Nephron progenitor cell (in vitro differentiated cells): ENCODE measurements at regions not wholly inside any gene's neighbourhood (a gene's known extent, or its start where the extent isn't known, plus 50 kb on each side); places are given as distances from the start of the nearest gene placed in this dataset.

ENCODE experiments used
- DNase-seq: peaks from one replicate; pipeline ENCODE4 v3.0.0; 2021
- H3K27ac Mint-ChIP-seq: 2 replicates; pipeline ENCODE4 v1.8.0; 2021; ENCODE audit warnings: mild to moderate bottlenecking, moderate library complexity, mixed read lengths
- H3K27me3 Mint-ChIP-seq: 2 replicates; pipeline ENCODE4 v1.8.0; 2021; ENCODE audit warnings: mild to moderate bottlenecking, low read depth, mixed read lengths; ENCODE audit not compliant: poor library complexity
- H3K36me3 Mint-ChIP-seq: 2 replicates; pipeline ENCODE4 v1.8.0; 2021; ENCODE audit warnings: low read depth, mixed read lengths
- H3K4me1 Mint-ChIP-seq: 2 replicates; pipeline ENCODE4 v1.8.0; 2021; ENCODE audit warnings: mixed read lengths
- H3K4me3 Mint-ChIP-seq: 2 replicates; pipeline ENCODE4 v1.8.0; 2021; ENCODE audit warnings: mild to moderate bottlenecking, moderate library complexity, mixed read lengths
- H3K9me3 Mint-ChIP-seq: 2 replicates; pipeline ENCODE4 v1.8.0; 2021; ENCODE audit warnings: mild to moderate bottlenecking, moderate library complexity, mixed read lengths
- CTCF ChIP-seq: fragments of 200-600 bp; sonication (generic); IDR thresholded peaks from 2 replicates; pipeline ENCODE4 v1.5.0; 2021; ENCODE audit warnings: antibody characterized with exemption

GRCh38 chr4:165627548-165627947, 245.5 kb upstream of the TLL1 start:
- no peak for TF ChIP-seq CTCF
- DNase-seq = no peak
- Mint-ChIP-seq H3K4me3 (no peak overlapping the region), H3K27me3 (peaks cover 2% of the 10 kb centered on the region), H3K9me3 (no peaks in the 10 kb centered on the region), H3K4me1 (no peaks in the 10 kb centered on the region), H3K36me3 (no peaks in the 10 kb centered on the region), H3K27ac (no peak overlapping the region)

- H3K27me3 Mint-ChIP-seq = no peaks in the 10 kb centered on the region
- H3K9me3 Mint-ChIP-seq = no peaks in the 10 kb centered on the region
- no peaks in the 10 kb centered on the region for H3K4me1 Mint-ChIP-seq
- TF ChIP-seq CTCF = no peak
- no peak overlapping the region for H3K27ac Mint-ChIP-seq
- no peak overlapping the region for H3K4me3 Mint-ChIP-seq
- no peaks in the 10 kb centered on the region for H3K36me3 Mint-ChIP-seq
- no peak for DNase-seq
Measured at GRCh38 chr4:165628572-165628971, 244.5 kb upstream of the TLL1 start.

- H3K36me3 Mint-ChIP-seq = no peaks in the 10 kb centered on the region
- H3K4me3 Mint-ChIP-seq = no peak overlapping the region
- H3K4me1 Mint-ChIP-seq = no peaks in the 10 kb centered on the region
- no peak overlapping the region for H3K27ac Mint-ChIP-seq
- no peak for TF ChIP-seq CTCF
- H3K9me3 Mint-ChIP-seq = no peaks in the 10 kb centered on the region
- no peaks in the 10 kb centered on the region for H3K27me3 Mint-ChIP-seq
- DNase-seq = no peak
Measured at GRCh38 chr4:165630671-165631070, 242.4 kb upstream of the TLL1 start.

- Mint-ChIP-seq H3K4me1 (no peaks in the 10 kb centered on the region), H3K36me3 (no peaks in the 10 kb centered on the region), H3K4me3 (no peak overlapping the region), H3K27me3 (no peaks in the 10 kb centered on the region), H3K9me3 (peaks cover 5% of the 10 kb centered on the region), H3K27ac (no peak overlapping the region)
- DNase-seq = no peak
- no peak for TF ChIP-seq CTCF
Measured at GRCh38 chr4:165631208-165631894, 241.7 kb upstream of the TLL1 start.

GRCh38 chr4:165631912-165632311, 241.1 kb upstream of the TLL1 start:
- no peak for DNase-seq
- H3K4me3 Mint-ChIP-seq = no peak overlapping the region
- H3K4me1 Mint-ChIP-seq = no peaks in the 10 kb centered on the region
- peaks cover 9% of the 10 kb centered on the region for H3K9me3 Mint-ChIP-seq
- no peaks in the 10 kb centered on the region for H3K36me3 Mint-ChIP-seq
- no peaks in the 10 kb centered on the region for H3K27me3 Mint-ChIP-seq
- no peak for TF ChIP-seq CTCF
- H3K27ac Mint-ChIP-seq = no peak overlapping the region

- H3K27me3 Mint-ChIP-seq = no peaks in the 10 kb centered on the region
- no peak for TF ChIP-seq CTCF
- no peaks in the 10 kb centered on the region for H3K4me1 Mint-ChIP-seq
- peaks cover 9% of the 10 kb centered on the region for H3K9me3 Mint-ChIP-seq
- H3K27ac Mint-ChIP-seq = no peak overlapping the region
- no peaks in the 10 kb centered on the region for H3K36me3 Mint-ChIP-seq
- DNase-seq = no peak
- H3K4me3 Mint-ChIP-seq = no peak overlapping the region
Measured at GRCh38 chr4:165634766-165635165, 238.3 kb upstream of the TLL1 start.
